ENCODE measurements at regions not wholly inside any gene's neighbourhood (a gene's known extent, or its start where the extent isn't known, plus 50 kb on each side); places are given as distances from the start of the nearest gene placed in this dataset.

GRCh38 chr5:66450237-66450636, 146.0 kb upstream of the MAST4 start:
- H3K27ac ChIP-seq: peak overlapping the region; percentile 60 to 65

GRCh38 chr5:66450988-66451387, 145.2 kb upstream of the MAST4 start:
- Histone ChIP-seq H3K27ac (peak overlapping the region; percentile 60 to 65), H3K27me3 (no peaks in the 10 kb centered on the region), H3K9me3 (no peaks in the 10 kb centered on the region), H3K4me3 (no peak overlapping the region), H3K4me1 (peaks cover 0 to 3% of the 10 kb centered on the region in 2 donors), H3K36me3 (no peaks in the 10 kb centered on the region)
- no peak for TF ChIP-seq CTCF (IDR thresholded peaks at IDR 0.05)
- no peak for TF ChIP-seq POLR2A (IDR thresholded peaks at IDR 0.05)
- DNase-seq: no peak
- intact Hi-C loops (cut with DNase I; ENCODE audit: low total_unique reads): no loop called here

More at GRCh38 chr5:66450237-66450636, 146.0 kb upstream of the MAST4 start:
- no peaks in the 10 kb centered on the region for H3K36me3 ChIP-seq
- intact Hi-C loops (cut with DNase I; ENCODE audit: low total_unique reads): no loop called here
- H3K9me3 ChIP-seq: no peaks in the 10 kb centered on the region
- no peak for DNase-seq
- H3K4me3 ChIP-seq: no peak overlapping the region
- no peaks in the 10 kb centered on the region for H3K27me3 ChIP-seq
- TF ChIP-seq POLR2A (IDR thresholded peaks at IDR 0.05) (no peak), CTCF (IDR thresholded peaks at IDR 0.05) (no peak)
- H3K4me1 ChIP-seq: peaks cover 0 to 3% of the 10 kb centered on the region in 2 donors

- Histone ChIP-seq H3K4me3 (no peak overlapping the region), H3K4me1 (peaks cover 0 to 3% of the 10 kb centered on the region in 2 donors), H3K27me3 (no peaks in the 10 kb centered on the region), H3K36me3 (no peaks in the 10 kb centered on the region), H3K9me3 (no peaks in the 10 kb centered on the region), H3K27ac (peak overlapping the region; percentile 60 to 65)
- intact Hi-C loops (cut with DNase I; ENCODE audit: low total_unique reads): no loop called here
- DNase-seq: no peak
- TF ChIP-seq CTCF (IDR thresholded peaks at IDR 0.05): no peak
- no peak for TF ChIP-seq POLR2A (IDR thresholded peaks at IDR 0.05)
Observed at GRCh38 chr5:66452109-66452508, 144.1 kb upstream of the MAST4 start.

GRCh38 chr5:66454186-66455078, 141.8 kb upstream of the MAST4 start:
- Histone ChIP-seq H3K27me3 (no peaks in the 10 kb centered on the region), H3K4me3 (no peak overlapping the region), H3K9me3 (no peaks in the 10 kb centered on the region), H3K4me1 (peaks cover 0 to 3% of the 10 kb centered on the region in 2 donors), H3K36me3 (no peaks in the 10 kb centered on the region), H3K27ac (no peak overlapping the region)
- TF ChIP-seq POLR2A (IDR thresholded peaks at IDR 0.05): no peak
- TF ChIP-seq CTCF (IDR thresholded peaks at IDR 0.05): no peak
- intact Hi-C loops (cut with DNase I; ENCODE audit: low total_unique reads): no loop called here
- DNase-seq: no peak

GRCh38 chr5:66459728-66460127, 136.5 kb upstream of the MAST4 start:
- Histone ChIP-seq H3K9me3 (no peaks in the 10 kb centered on the region), H3K4me1 (no peaks in the 10 kb centered on the region), H3K27ac (no peak overlapping the region), H3K4me3 (no peak overlapping the region), H3K27me3 (no peaks in the 10 kb centered on the region), H3K36me3 (no peaks in the 10 kb centered on the region)
- intact Hi-C loops (cut with DNase I; ENCODE audit: low total_unique reads): no loop called here
- DNase-seq: no peak
- TF ChIP-seq POLR2A (IDR thresholded peaks at IDR 0.05): no peak
- TF ChIP-seq CTCF (IDR thresholded peaks at IDR 0.05): no peak

Measured in uterus (tissue), 3 donors.